GM23248 (cell line): ENCODE measurements at regions not wholly inside any gene's neighbourhood (a gene's known extent, or its start where the extent isn't known, plus 50 kb on each side); places are given as distances from the start of the nearest gene placed in this dataset.

Source experiments
- EZH2 ChIP-seq: fragments of 200-600 bp; sonication (generic); IDR thresholded peaks from 2 replicates; pipeline ENCODE4 v1.6.1; 2018; ENCODE audit warnings: antibody characterized with exemption, mild to moderate bottlenecking; ENCODE audit not compliant: insufficient read depth, poor library complexity, severe bottlenecking
- EZH2phosphoT487 ChIP-seq: fragments of 200-600 bp; sonication (generic); IDR thresholded peaks from 2 replicates; pipeline ENCODE4 v1.6.1; 2018; ENCODE audit warnings: antibody characterized with exemption, moderate library complexity, mild to moderate bottlenecking, low read depth; ENCODE audit not compliant: insufficient read depth

DNA sequence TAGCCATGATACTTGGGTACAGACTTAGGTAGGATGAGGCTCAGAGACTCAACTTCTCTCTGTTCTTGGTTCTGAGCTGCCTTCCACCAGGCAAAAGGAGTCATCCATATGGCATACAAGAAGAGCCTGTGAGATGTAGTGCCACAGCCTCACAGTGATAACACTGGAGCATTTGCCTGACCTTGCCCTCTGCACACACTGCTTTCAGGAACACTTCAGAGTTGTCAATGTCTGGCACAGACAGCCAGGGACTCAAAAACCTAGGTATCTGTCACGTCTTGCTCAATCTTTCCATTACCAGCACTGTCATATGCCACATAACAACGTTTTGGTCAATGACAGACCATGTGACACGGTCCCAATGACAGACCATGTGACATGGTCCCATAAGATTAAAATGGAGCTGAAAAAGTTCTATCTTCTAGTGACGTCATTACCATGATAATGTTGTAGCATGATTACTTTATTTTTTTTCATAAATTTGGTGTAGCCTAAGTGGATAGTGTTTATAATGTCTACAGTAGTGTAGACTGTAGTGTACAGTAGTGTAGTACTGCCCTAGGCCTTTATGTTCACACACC lies 199.9 kb upstream of the CTTNBP2NL start:
- TF ChIP-seq EZH2phosphoT487, result no peak
- TF ChIP-seq EZH2, result no peak
